DMS53 (cell line): ENCODE measurements at regions not wholly inside any gene's neighbourhood (a gene's known extent, or its start where the extent isn't known, plus 50 kb on each side); places are given as distances from the start of the nearest gene placed in this dataset.

Source experiments
- DNase-seq: peaks from one replicate; lab custom pipeline; 2025; lab: John Stamatoyannopoulos, UW

DNA sequence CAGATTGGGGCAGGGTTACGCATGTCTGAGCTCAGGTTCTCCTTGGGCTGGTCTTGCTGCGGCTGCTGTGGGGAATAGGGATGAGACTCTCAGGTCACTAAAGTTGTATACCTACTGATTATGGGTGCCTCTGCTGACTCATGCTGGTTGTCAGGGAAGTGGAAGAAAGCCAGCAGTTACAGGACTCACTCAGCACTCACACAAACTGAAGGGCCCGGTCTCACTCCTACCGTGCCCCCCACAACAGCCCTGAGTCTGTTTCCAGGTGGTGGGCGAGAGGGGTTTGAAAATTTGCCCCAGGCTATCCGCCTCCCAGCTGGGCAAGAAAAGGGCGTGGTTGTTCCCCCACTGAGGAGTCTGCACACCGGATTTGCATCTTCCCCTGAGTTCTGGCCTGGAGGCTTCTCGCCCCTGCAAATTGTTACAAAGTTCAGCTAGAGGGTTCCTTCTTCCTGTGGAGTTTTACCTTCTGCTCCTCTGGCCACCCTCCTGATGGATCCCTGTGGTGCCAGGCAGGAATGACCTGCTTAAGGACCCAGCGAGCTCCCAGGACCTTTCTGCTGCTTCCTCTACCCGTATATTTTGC is 659.2 kb downstream of the HDGFL1 start:
- DNase-seq, result peak; percentile 56

DNA sequence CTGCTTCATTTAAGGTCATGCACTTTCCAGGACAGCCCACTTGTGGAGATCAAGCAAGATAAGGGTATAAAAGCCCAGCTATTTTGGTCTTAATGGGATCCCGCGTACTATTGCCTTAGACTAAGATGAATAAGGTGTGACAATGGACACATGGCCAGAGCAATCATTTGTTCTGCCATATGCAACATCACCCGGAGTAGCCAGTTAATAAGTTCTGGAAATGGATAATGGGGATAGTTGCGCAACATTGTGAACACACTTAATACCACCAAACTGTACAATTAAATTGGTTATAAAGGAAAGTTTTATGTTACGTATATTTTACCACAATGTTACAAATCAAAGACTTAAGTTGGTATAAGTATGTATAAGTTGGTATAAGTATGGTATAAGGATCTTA is 674.5 kb downstream of the HDGFL1 start:
- DNase-seq, result no peak

DNA sequence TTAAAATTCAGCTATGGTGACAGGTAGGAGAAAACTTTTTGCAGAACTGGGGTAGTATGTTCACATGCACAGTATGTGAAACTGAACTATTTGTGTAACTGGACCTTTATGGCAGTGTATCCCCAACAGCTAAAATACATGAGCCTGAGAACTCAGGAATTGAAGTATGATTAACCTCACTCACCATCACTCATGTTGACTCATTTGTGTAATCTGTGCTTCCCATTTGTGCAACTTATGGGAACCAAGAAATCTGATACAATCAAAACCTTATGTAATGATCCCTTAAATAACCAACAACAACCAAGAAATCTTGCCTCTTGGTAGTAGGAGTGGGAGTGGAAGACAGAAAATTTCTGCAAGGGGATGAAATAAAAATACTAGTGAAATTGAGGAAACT is 674.9 kb downstream of the HDGFL1 start:
- DNase-seq, result no peak

DNA sequence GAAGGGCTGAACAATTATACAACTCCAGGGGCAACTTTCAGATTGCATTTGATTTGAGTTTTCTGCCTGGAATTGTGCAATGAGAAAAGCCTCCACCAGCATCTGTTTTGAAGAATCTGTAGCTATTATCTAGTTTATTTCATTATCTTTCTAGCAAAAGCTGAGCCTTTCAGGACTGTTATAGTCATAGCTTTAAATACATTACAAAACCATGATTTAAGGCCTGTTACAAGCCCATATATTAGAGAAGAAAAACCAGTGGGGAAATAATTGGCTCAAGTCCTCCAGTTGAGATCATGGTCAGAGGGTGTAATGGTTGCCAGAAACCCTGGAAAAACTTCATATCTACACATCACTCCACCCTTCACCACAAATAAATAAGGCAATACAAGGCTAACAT is 676.2 kb downstream of the HDGFL1 start:
- no peak for DNase-seq

DNA sequence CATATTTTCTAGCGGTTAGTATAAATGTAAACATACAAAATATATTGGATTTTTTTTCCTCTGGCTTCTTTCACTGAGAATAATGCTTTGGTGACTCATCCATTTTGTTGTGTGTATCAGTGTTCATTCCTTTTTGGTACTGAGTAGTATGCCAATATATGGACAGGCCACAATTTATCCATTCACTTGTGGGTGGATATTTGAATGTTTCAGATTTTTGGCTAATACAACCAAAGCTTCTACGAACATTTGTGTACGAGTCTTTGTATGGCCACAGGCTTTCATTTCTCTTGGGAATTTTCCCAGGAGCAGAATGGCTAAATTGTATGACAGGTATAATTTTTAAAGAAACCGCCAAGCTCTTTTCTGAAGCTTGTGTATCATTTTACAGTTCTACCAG is 677.5 kb downstream of the HDGFL1 start:
- no peak for DNase-seq

DNA sequence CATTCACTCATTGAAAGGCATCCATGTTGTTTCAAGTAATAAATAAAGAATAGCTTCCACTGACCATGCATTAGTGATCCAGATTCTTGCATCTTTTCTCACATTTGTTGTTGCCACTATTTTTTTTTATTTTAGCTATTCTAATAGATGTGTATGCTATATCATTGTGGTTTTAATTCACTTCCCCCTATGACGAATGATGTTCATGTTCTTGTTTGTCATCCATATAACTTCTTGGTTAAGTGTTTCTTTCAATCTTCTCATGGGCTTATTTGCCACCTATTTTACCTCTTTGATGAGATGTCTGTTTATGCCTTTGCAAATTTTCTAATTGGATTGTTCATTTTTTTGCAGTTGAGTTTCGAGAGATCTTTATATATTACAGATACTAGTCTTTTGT is 681.2 kb downstream of the HDGFL1 start:
- no peak for DNase-seq

DNA sequence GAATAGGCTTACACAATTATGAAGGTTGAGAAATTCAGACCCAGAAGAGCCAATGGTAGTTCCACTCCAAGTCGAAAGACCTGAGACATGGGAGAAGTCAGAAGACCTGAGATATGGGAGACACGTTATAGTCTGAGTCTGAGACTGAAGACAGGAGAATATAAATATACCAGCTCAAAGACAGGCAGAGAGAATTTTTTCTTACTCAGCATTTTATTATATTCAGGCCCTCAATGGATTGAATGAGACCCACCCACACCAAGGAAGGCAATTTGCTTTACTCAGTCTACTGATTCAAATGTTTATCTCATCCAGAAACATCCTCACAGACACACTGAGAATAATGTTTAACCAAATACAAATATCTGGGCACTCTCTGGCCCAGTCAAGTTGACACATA is 693.5 kb downstream of the HDGFL1 start:
- DNase-seq, result no peak

DNA sequence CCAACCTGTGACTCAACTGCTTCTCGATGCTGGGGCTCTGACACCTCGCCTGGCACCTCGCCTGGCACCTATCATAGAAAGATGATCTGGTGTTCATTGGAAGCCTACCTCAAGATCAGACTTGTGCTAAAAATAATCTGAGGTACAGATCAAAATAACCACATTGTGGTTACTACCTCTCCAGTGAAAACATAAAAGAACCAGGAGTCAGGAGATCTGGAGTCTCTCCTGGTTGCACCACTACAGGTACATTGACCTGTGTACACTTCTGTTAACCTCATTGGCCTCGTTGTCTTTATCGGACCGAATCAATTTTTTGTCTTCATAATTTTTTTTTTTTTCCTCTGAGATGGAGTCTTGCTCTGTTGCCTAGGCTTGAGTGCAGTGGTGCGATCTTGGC is 695.9 kb downstream of the HDGFL1 start:
- no peak for DNase-seq

DNA sequence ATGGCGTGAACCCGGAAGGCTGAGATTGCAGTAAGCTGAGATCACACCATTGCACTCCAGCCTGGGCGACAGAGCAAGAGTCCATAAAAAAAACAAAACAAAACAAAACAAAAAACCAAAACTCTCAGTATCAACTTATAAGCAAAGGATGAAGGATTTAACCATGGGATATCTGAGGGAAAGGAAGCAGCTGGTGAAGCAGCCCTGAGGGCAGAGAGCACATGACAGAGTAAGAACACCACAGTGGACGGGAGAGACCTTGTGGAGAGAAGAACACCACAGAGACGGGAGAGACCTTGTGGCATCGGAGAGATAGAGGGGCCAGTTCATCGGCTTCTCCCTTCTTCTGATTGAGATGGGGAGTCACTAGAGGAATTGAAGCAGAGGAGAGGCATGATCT is 697.2 kb downstream of the HDGFL1 start:
- DNase-seq, result peak; percentile 74

DNA sequence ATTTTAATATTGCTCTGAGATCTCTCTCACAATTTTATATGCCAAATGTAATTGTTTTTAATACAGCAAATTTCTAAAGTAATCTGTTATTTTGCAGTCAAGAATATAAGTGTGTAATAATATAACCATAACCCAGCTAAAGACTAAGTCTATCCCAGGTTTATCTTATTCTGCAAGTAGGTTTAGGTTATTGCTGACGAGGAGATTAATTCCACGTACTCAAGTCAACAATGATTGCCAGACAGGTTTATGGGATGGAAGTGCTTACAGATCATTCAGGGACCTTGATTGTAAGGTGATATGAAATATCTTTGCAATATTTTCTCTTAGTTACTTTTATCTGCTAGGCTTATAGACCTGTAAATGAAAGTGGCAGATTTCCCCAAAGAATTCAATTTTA is 698.3 kb downstream of the HDGFL1 start:
- DNase-seq, result no peak

DNA sequence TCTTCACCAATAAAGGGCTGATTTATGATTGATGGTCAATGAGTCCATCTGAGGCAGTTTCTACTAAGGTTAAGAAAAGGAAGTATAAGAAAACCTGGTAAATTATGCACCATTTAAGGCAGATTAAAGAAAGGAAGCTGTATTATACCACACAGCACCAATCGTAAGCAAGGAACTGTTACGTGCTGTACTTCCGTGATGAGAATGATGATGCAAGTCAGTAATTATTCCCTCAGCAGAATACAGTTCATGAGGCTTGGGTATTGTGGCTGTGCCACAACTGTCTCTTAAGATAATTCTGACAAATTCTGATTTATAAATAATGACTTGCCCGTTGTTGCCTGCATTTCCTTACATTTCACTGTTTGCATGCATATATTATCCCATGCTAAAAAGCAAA is 699.0 kb downstream of the HDGFL1 start:
- no peak for DNase-seq

DNA sequence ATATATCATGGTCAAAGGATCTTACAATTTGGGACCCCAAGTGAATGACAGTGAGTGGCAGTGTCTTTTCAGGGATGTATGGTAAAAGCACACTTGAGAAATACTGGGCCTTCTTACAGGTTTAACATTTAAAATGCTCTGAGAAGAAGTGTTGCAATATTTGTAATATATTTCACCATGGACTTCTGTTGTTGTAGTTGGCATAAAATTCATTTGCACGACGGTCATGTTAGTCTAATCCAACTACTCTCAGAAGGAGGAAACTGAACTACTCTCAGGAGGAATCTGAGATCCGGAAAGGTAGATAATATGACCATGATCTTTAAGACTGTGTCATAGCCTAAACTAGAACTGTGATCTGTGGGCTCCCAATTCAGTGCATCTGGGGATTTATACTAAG is 700.1 kb downstream of the HDGFL1 start:
- DNase-seq, result no peak

DNA sequence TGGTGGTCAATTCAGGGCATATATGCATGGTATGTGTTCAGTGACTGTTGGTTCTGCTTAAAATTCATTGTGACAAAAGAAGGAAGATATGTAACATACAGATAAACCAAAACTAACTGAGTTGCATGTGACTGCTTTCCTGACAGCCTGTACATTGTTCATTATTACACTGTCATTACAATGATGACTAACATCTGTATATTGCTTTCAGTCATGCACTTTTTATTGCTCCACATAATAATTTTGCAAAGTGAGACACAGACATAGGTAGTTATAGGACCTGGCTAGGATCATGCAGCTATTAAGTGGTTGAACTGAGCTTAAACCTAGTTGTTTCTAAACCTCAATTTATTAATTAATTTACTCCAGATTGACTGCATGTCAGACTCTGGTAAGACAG is 703.2 kb downstream of the HDGFL1 start:
- DNase-seq, result no peak

DNA sequence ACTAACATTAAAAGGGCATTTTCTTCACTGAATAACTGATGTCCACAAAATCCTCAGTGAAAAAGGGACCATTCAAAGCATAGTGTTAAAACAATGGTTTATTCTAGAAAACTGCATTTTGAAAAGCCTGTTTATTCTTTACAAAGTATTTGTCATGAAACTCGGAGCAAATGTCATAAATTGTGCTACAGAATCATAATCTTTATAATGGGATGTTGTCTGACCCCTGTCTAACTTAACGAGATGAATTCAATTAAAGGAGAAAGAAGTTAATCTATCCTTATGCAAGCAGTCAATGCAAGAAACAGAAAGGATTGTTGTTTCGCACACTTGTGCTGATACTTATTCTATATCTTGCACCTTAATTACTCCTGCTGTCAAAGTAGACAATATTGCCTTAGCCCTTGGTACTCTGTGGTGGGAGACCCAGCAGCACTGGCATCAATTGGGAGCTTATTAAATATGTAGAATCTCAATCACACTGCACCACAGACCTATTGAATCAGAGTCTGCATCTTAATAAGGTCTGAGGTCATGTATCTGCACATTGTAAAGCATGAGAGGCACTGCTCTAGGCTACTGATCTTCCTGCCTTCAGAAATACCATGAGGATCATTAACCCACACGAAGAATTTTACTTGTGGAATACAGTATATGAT is 708.3 kb downstream of the HDGFL1 start:
- no peak for DNase-seq

DNA sequence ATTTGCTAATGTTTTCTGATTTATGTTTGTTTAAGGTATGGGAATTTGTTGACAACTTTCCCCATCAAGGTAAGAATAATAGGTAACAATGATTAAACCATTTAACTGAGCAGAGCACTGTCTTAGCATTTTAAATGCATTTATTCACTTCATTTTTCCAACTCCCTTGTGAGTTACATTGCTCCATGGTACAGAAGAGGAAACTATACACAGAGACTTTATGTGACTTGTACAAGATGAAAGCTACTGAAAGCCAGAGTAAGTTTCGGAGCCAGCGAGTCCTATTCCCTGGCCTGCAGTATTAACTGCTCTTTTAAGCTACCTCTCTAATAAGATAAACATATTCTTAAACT is 708.8 kb downstream of the HDGFL1 start:
- DNase-seq, result no peak

DNA sequence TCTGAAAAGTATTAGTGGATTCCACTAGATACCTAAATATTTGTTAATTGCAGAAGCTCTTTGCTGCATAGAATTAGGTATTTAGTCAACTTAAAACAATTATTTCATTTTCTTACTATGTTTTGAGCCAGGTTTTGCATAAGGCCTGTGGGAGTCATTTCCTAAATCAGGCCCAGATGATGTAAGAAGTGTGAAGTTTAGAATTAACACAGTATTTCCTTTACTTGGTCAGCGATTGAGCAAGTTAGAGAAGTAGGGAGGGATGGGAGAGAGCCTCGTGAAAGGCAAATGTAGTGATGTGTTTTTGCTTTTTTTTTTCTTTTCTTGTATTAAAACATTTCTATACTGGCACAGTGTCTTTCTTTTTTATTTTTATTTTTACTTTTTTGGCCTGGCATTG is 711.1 kb downstream of the HDGFL1 start:
- DNase-seq, result no peak

DNA sequence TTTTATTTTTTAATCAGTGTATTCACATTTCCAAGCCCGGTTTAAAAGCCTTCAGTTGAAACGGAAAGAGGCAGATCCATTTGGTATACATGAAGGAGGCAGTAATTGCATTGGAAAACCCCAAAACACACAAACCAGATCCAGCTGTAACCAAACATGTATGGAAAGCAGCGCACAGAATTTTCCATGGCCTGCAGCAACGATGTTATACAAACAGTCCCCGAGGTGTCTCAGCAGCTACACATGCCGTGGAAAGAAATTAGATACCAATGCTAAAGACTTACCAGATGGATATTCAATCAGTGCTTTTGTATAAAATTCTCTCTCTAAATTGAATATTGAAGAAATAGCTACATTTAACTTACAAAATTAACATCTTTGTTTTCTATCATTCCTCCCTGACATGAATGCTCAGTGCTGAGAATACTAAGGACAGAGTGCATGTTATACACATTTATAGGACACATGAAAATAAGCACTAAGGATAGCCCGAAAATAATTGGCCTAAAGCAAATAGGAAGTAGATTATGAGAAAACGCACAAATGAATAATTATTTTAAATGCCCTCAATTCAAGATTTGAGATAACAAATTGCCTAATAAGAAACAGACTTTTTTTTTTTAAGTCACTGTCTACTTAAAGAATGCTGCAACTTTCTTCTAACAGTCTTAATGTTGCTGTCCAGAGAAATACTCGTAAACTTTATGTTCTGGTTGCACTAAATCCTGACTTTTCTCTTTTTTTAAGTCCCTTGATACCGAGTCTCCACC is 713.1 kb downstream of the HDGFL1 start:
- no peak for DNase-seq

DNA sequence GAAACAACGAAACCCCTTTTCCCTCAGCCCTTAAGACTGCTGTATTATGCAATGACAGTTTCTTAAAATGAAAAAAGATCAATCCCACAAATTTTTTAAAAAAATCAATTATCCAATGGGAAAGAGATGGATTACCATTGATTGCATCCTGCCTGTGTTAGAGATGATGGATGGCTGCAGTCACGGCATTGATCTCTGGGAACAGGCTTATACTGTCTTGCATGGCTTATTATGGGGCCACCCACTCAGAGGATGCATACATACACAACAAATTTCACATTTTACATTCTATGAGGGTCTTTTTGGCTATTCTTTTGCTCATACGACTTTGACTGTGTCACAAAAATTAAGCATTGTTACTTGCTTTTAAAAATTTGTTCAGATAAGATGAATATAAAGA is 724.3 kb downstream of the HDGFL1 start:
- DNase-seq, result no peak

DNA sequence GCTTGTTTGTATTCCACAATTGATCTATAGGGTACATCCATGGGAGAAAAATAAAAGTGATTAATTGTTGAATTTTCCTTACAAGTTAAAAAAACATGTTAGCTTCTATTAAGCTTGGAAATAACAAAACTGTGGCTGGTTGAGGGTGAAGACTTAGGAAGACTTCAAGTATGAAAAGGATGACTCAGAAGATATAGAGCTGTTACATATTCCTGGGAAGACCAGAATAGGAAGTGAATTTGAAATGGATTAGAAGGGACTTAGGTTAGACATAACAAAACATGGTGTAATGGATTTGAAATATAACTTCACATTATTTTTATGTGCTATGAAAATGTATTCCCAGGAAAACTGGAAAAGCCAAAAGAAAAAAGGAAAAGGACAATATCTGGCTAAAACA is 732.2 kb downstream of the HDGFL1 start:
- DNase-seq, result no peak

DNA sequence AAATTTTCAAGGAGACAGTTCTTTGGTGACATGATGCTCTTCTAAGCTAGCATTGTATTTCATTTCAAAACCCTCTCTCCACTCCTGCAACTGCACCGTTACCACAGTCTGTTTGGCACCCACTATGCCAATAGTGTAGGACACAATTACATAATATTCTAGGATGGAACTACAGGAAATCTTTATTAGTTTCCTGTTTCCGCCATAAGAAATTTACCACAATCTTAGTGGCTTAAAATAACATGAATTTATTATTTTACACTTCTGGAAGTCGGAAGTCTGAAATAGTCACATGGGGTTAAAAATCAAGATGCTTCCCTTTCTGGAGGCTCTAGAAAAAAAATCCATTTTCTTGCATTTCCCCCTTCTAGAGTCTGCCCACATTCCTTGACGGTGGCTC is 733.1 kb downstream of the HDGFL1 start:
- no peak for DNase-seq

DNA sequence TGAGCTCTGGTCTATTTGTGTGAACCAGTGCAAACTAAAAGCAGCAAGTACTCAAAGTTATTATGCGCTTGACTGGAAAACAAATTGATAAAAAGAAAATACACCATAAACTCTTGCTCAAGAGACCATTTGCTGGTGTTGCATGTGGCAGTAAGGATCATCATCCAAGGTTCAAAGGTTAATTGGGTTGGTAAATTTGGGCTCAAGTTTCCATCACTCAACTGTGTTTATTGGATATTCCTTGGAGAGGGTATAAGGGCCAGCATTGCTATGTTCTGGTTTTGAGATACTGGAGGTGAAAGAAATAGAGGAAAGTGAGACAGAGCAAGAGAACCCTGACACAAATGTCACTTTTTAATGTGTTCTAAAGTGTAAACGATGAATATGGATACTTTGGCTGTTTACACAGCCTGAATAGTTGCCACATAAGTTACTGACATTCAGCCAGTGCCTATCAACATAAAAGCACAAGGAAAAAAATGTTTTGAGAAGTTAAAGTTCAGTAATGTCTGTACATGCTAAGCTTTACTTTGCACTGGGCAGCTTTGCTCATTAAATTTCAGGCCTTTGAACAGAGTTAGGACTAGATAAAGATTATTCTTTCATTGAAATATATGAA is 736.1 kb downstream of the HDGFL1 start:
- DNase-seq, result peak; percentile 9

DNA sequence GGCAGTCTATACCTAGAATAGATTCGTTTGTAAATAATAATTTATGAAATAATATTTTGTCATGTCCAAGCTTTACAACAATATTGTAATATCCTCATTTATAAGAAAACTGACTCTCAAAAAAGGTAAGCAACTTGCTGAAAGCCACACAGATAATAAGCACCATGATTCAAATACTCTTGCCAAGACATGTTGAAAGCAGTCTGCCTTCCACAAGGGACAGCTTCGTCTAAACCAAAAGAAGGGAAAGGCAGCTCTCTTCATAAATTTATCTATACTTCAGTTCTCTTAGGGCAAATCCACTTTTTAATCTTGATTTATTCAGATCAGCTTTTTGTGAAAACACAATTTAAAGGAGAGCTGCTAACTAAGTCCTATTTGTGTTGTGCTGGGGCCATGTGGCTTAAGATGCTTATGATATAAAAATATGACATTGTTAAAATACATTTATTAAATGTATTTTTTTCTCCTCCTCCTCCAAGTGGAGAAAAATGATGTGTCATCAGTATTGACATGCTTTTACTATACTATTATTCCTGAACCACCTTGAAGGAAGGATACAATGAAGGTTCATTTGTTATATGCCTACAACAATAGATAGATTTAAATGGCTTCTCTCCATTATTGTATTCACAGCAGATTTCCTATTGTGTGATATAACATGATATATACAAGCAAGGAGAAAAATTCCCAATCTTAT is 737.0 kb downstream of the HDGFL1 start:
- no peak for DNase-seq

DNA sequence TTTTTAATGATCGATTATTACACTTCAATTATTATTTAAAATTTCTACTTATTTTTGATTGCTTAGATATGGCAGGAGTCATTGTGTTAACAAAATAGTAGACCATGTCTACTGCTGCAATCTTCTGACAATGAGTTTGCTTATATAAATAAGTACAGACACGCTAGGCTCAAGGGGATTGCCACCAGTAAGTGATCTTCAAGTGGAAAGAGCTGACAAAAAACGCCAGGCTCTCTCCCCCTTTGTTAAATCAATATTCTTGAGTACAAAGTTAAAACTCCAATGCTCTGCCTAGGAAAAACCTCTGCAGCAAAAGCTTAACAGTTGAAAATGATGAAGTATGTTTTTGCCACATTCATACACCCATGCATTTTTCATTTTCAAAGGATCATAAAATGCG is 738.1 kb downstream of the HDGFL1 start:
- peak; percentile 13 for DNase-seq
